IPS-20b (cell line): ENCODE measurements at regions not wholly inside any gene's neighbourhood (a gene's known extent, or its start where the extent isn't known, plus 50 kb on each side); places are given as distances from the start of the nearest gene placed in this dataset.

Source experiments
- H3K27ac ChIP-seq: one replicate; pipeline ENCODE4 v1.5.1; 2013; ENCODE audit warnings: low read length
- H3K27me3 ChIP-seq: 2 replicates; pipeline ENCODE4 v1.6.1; 2013; ENCODE audit warnings: mild to moderate bottlenecking, low read length, inconsistent platforms; ENCODE audit not compliant: insufficient read depth
- H3K36me3 ChIP-seq: 2 replicates; pipeline ENCODE4 v1.6.1; 2013; ENCODE audit warnings: low read depth, mild to moderate bottlenecking, inconsistent platforms, low read length, moderate library complexity; ENCODE audit not compliant: insufficient read depth
- H3K4me1 ChIP-seq: 2 replicates; pipeline ENCODE4 v1.6.1; 2013; ENCODE audit warnings: mild to moderate bottlenecking, control low read depth, inconsistent platforms, low read length, moderate library complexity; ENCODE audit not compliant: insufficient read depth
- H3K4me3 ChIP-seq: 2 replicates; pipeline ENCODE4 v1.5.1; 2013; ENCODE audit warnings: mild to moderate bottlenecking, low read length, inconsistent platforms
- H3K9ac ChIP-seq: 2 replicates; pipeline ENCODE4 v1.6.1; 2013; ENCODE audit warnings: low read depth, mild to moderate bottlenecking, inconsistent platforms, low read length, moderate library complexity
- H3K9me3 ChIP-seq: 2 replicates; pipeline ENCODE4 v1.6.1; 2013; ENCODE audit warnings: mild to moderate bottlenecking, low read depth, low read length, inconsistent platforms; ENCODE audit not compliant: insufficient read depth

GRCh38 chr11:80505771-80506170 is 1064.9 kb upstream of the TENM4 start:
- Histone ChIP-seq H3K9me3 (no peaks in the 10 kb centered on the region), H3K4me3 (no peak overlapping the region), H3K9ac (no peak overlapping the region), H3K36me3 (no peaks in the 10 kb centered on the region), H3K4me1 (no peaks in the 10 kb centered on the region), H3K27me3 (no peaks in the 10 kb centered on the region), H3K27ac (no peak overlapping the region)

- H3K27ac ChIP-seq = no peak overlapping the region
- H3K4me3 ChIP-seq = no peak overlapping the region
- H3K9me3 ChIP-seq = no peaks in the 10 kb centered on the region
- no peaks in the 10 kb centered on the region for H3K27me3 ChIP-seq
- H3K36me3 ChIP-seq = no peaks in the 10 kb centered on the region
- no peak overlapping the region for H3K9ac ChIP-seq
- no peaks in the 10 kb centered on the region for H3K4me1 ChIP-seq
These were observed 1063.2 kb upstream of the TENM4 start for GRCh38 chr11:80503990-80504389.

- H3K9ac ChIP-seq = no peak overlapping the region
- H3K4me3 ChIP-seq = no peak overlapping the region
- H3K9me3 ChIP-seq = no peaks in the 10 kb centered on the region
- H3K36me3 ChIP-seq = no peaks in the 10 kb centered on the region
- no peaks in the 10 kb centered on the region for H3K4me1 ChIP-seq
- no peak overlapping the region for H3K27ac ChIP-seq
- no peaks in the 10 kb centered on the region for H3K27me3 ChIP-seq
These were observed 1061.7 kb upstream of the TENM4 start for GRCh38 chr11:80502511-80502910.

- Histone ChIP-seq H3K4me1 (no peaks in the 10 kb centered on the region), H3K9ac (no peak overlapping the region), H3K27me3 (no peaks in the 10 kb centered on the region), H3K27ac (no peak overlapping the region), H3K4me3 (no peak overlapping the region), H3K36me3 (no peaks in the 10 kb centered on the region), H3K9me3 (no peaks in the 10 kb centered on the region)
These were observed 1054.3 kb upstream of the TENM4 start for GRCh38 chr11:80495116-80495515.

GRCh38 chr11:80487952-80488351 is 1047.1 kb upstream of the TENM4 start:
- H3K36me3 ChIP-seq = no peaks in the 10 kb centered on the region
- no peaks in the 10 kb centered on the region for H3K4me1 ChIP-seq
- H3K4me3 ChIP-seq = no peak overlapping the region
- no peak overlapping the region for H3K27ac ChIP-seq
- H3K9me3 ChIP-seq = no peaks in the 10 kb centered on the region
- no peak overlapping the region for H3K9ac ChIP-seq
- H3K27me3 ChIP-seq = no peaks in the 10 kb centered on the region

GRCh38 chr11:80486678-80487077 is 1045.8 kb upstream of the TENM4 start:
- no peaks in the 10 kb centered on the region for H3K36me3 ChIP-seq
- no peak overlapping the region for H3K27ac ChIP-seq
- H3K4me1 ChIP-seq = no peaks in the 10 kb centered on the region
- H3K9ac ChIP-seq = no peak overlapping the region
- no peak overlapping the region for H3K4me3 ChIP-seq
- H3K9me3 ChIP-seq = no peaks in the 10 kb centered on the region
- H3K27me3 ChIP-seq = no peaks in the 10 kb centered on the region

- H3K9me3 ChIP-seq = no peaks in the 10 kb centered on the region
- H3K9ac ChIP-seq = no peak overlapping the region
- no peak overlapping the region for H3K27ac ChIP-seq
- no peaks in the 10 kb centered on the region for H3K27me3 ChIP-seq
- H3K36me3 ChIP-seq = no peaks in the 10 kb centered on the region
- H3K4me1 ChIP-seq = peaks cover 10% of the 10 kb centered on the region; the same call in 1 of the 2 replicates
- H3K4me3 ChIP-seq = no peak overlapping the region
These were observed 1036.3 kb upstream of the TENM4 start for GRCh38 chr11:80477178-80477577.

- Histone ChIP-seq H3K4me1 (peaks cover 10% of the 10 kb centered on the region; the same call in 1 of the 2 replicates), H3K27ac (no peak overlapping the region), H3K9ac (no peak overlapping the region), H3K9me3 (no peaks in the 10 kb centered on the region), H3K36me3 (no peaks in the 10 kb centered on the region), H3K4me3 (no peak overlapping the region), H3K27me3 (no peaks in the 10 kb centered on the region)
These were observed 1032.7 kb upstream of the TENM4 start for GRCh38 chr11:80473562-80473961.

GRCh38 chr11:80469871-80470270 is 1029.0 kb upstream of the TENM4 start:
- Histone ChIP-seq H3K4me1 (peaks cover 10% of the 10 kb centered on the region; the same call in 1 of the 2 replicates), H3K27ac (no peak overlapping the region)

GRCh38 chr11:80466570-80466969 is 1025.7 kb upstream of the TENM4 start:
- no peak overlapping the region for H3K9ac ChIP-seq
- H3K27me3 ChIP-seq = no peaks in the 10 kb centered on the region
- peaks cover 6% of the 10 kb centered on the region; the same call in 1 of the 2 replicates for H3K9me3 ChIP-seq
- no peak overlapping the region for H3K27ac ChIP-seq
- no peaks in the 10 kb centered on the region for H3K36me3 ChIP-seq
- no peak overlapping the region for H3K4me3 ChIP-seq
- no peaks in the 10 kb centered on the region for H3K4me1 ChIP-seq

More at GRCh38 chr11:80469871-80470270, 1029.0 kb upstream of the TENM4 start:
- Histone ChIP-seq H3K36me3 (no peaks in the 10 kb centered on the region), H3K27me3 (no peaks in the 10 kb centered on the region), H3K4me3 (no peak overlapping the region), H3K9ac (no peak overlapping the region), H3K9me3 (peaks cover 6% of the 10 kb centered on the region; the same call in 1 of the 2 replicates)

- H3K27me3 ChIP-seq = no peaks in the 10 kb centered on the region
- H3K9me3 ChIP-seq = peaks cover 6% of the 10 kb centered on the region; the same call in 1 of the 2 replicates
- no peaks in the 10 kb centered on the region for H3K4me1 ChIP-seq
- H3K4me3 ChIP-seq = no peak overlapping the region
- H3K9ac ChIP-seq = no peak overlapping the region
- H3K36me3 ChIP-seq = no peaks in the 10 kb centered on the region
- H3K27ac ChIP-seq = no peak overlapping the region
These were observed 1021.4 kb upstream of the TENM4 start for GRCh38 chr11:80462211-80462610.

- Histone ChIP-seq H3K27me3 (no peaks in the 10 kb centered on the region), H3K9ac (no peak overlapping the region)
These were observed 1017.5 kb upstream of the TENM4 start for GRCh38 chr11:80458376-80458775.

More at GRCh38 chr11:80458376-80458775, 1017.5 kb upstream of the TENM4 start:
- no peak overlapping the region for H3K4me3 ChIP-seq
- no peaks in the 10 kb centered on the region for H3K9me3 ChIP-seq
- no peak overlapping the region for H3K27ac ChIP-seq
- H3K36me3 ChIP-seq = no peaks in the 10 kb centered on the region
- peaks cover 3% of the 10 kb centered on the region; the same call in 1 of the 2 replicates for H3K4me1 ChIP-seq
